GM21381 (cell line): ENCODE measurements at regions not wholly inside any gene's neighbourhood (a gene's known extent, or its start where the extent isn't known, plus 50 kb on each side); places are given as distances from the start of the nearest gene placed in this dataset.

Experiments
- ATAC-seq: cut with Tn5 transposase; IDR thresholded peaks from one replicate; pipeline ENCODE4 v1.9.1; 2021; ENCODE audit warnings: mild to moderate bottlenecking, moderate library complexity; ENCODE audit not compliant: unreplicated experiment

- ATAC-seq: no peak
Measured at GRCh38 chr4:180058691-180059215, 2184.4 kb upstream of the TENM3 start.

GRCh38 chr4:180059216-180059881 is 2183.9 kb upstream of the TENM3 start:
- no peak for ATAC-seq

- no peak for ATAC-seq
Measured at GRCh38 chr4:180060159-180060889, 2182.9 kb upstream of the TENM3 start.

- no peak for ATAC-seq
Measured at GRCh38 chr4:180081072-180081471, 2162.1 kb upstream of the TENM3 start.

GRCh38 chr4:180084561-180084960 is 2158.6 kb upstream of the TENM3 start:
- ATAC-seq: no peak

- ATAC-seq: no peak
Measured at GRCh38 chr4:180086480-180087190, 2156.6 kb upstream of the TENM3 start.

- no peak for ATAC-seq
Measured at GRCh38 chr4:180098586-180098985, 2144.6 kb upstream of the TENM3 start.

- ATAC-seq: no peak
Measured at GRCh38 chr4:180099957-180100356, 2143.2 kb upstream of the TENM3 start.

GRCh38 chr4:180100433-180101344 is 2142.5 kb upstream of the TENM3 start:
- ATAC-seq: no peak

- no peak for ATAC-seq
Measured at GRCh38 chr4:180101348-180102083, 2141.7 kb upstream of the TENM3 start.

GRCh38 chr4:180103794-180104193 is 2139.4 kb upstream of the TENM3 start:
- no peak for ATAC-seq

- ATAC-seq: no peak
Measured at GRCh38 chr4:180105362-180105761, 2137.8 kb upstream of the TENM3 start.

GRCh38 chr4:180106122-180106521 is 2137.1 kb upstream of the TENM3 start:
- no peak for ATAC-seq

- ATAC-seq: no peak
Measured at GRCh38 chr4:180106997-180107396, 2136.2 kb upstream of the TENM3 start.

GRCh38 chr4:180116840-180117239 is 2126.4 kb upstream of the TENM3 start:
- no peak for ATAC-seq

GRCh38 chr4:180120068-180120467 is 2123.1 kb upstream of the TENM3 start:
- no peak for ATAC-seq

- no peak for ATAC-seq
Measured at GRCh38 chr4:180134091-180134866, 2108.9 kb upstream of the TENM3 start.

GRCh38 chr4:180141734-180142133 is 2101.5 kb upstream of the TENM3 start:
- ATAC-seq: no peak

GRCh38 chr4:180148737-180149136 is 2094.5 kb upstream of the TENM3 start:
- no peak for ATAC-seq
